ENCODE measurements at regions not wholly inside any gene's neighbourhood (a gene's known extent, or its start where the extent isn't known, plus 50 kb on each side); places are given as distances from the start of the nearest gene placed in this dataset.

DNA sequence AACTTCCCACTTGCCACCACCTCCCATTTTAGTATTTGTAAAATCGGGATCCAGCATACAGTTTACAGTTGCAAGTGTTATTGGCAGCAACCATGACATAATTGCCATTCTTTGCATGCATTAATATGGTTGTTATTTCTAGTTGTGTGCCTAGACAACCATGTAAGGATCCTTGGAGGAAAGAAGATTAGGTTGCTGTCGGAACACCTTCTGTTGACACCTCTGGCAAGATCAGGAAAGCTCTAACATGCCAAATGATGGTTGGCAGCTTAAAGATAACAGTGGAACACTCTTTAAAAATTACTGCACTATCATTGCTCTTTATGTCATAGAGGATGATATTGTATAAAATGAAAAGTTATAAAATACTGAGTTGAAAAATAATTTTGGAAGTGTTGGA, 313.5 kb upstream of the RARB start:
- Histone ChIP-seq H3K27ac (ENCODE audit: low read depth) (no peak overlapping the region), H4K20me1 (replicated peaks; ENCODE audit: insufficient read depth) (no peaks in the 10 kb centered on the region), H3K27me3 (ENCODE audit: insufficient read depth) (no peaks in the 10 kb centered on the region), H3K79me2 (replicated peaks; ENCODE audit: insufficient read depth) (no peaks in the 10 kb centered on the region), H3K4me3 (no peak overlapping the region), H3F3A (replicated peaks; ENCODE audit: low read depth) (no peaks in the 10 kb centered on the region), H3K36me3 (ENCODE audit: insufficient read depth) (no peaks in the 10 kb centered on the region), H3K9me2 (ENCODE audit: insufficient read depth) (peaks cover 18% of the 10 kb centered on the region), H3K4me2 (no peak overlapping the region), H3K4me1 (ENCODE audit: insufficient read depth) (no peaks in the 10 kb centered on the region), H2AFZ (no peak overlapping the region)
- Mint-ChIP-seq H3K27me3 (ENCODE audit: insufficient read depth, low read depth, poor library complexity) (no peaks in the 10 kb centered on the region), H3K36me3 (ENCODE audit: low read depth) (no peaks in the 10 kb centered on the region), H3K9me3 (no peaks in the 10 kb centered on the region), H3K4me3 (no peak overlapping the region), H3K4me1 (no peaks in the 10 kb centered on the region), H3K27ac (no peak overlapping the region)
- no peak for ATAC-seq
- no peak for DNase-seq (ENCODE audit: low spot score)
- TF ChIP-seq, protein P1, sequence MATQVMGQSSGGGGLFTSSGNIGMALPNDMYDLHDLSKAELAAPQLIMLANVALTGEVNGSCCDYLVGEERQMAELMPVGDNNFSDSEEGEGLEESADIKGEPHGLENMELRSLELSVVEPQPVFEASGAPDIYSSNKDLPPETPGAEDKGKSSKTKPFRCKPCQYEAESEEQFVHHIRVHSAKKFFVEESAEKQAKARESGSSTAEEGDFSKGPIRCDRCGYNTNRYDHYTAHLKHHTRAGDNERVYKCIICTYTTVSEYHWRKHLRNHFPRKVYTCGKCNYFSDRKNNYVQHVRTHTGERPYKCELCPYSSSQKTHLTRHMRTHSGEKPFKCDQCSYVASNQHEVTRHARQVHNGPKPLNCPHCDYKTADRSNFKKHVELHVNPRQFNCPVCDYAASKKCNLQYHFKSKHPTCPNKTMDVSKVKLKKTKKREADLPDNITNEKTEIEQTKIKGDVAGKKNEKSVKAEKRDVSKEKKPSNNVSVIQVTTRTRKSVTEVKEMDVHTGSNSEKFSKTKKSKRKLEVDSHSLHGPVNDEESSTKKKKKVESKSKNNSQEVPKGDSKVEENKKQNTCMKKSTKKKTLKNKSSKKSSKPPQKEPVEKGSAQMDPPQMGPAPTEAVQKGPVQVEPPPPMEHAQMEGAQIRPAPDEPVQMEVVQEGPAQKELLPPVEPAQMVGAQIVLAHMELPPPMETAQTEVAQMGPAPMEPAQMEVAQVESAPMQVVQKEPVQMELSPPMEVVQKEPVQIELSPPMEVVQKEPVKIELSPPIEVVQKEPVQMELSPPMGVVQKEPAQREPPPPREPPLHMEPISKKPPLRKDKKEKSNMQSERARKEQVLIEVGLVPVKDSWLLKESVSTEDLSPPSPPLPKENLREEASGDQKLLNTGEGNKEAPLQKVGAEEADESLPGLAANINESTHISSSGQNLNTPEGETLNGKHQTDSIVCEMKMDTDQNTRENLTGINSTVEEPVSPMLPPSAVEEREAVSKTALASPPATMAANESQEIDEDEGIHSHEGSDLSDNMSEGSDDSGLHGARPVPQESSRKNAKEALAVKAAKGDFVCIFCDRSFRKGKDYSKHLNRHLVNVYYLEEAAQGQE (IDR thresholded peaks at IDR 0.05; ENCODE audit: unreplicated experiment): no peak
- TF ChIP-seq STAT1 (IDR thresholded peaks at IDR 0.05; ENCODE audit: unreplicated experiment) (no peak), CREB1 (CRISPR knock-in tag; IDR thresholded peaks at IDR 0.05; ENCODE audit: low read depth) (no peak), ZNF462 (CRISPR knock-in tag; IDR thresholded peaks at IDR 0.05) (no peak), ZNF331 (CRISPR knock-in tag; IDR thresholded peaks at IDR 0.05; ENCODE audit: low read depth) (no peak), CTCF (conservative IDR thresholded peaks at IDR 0.05; ENCODE audit: low read depth in 2 of 2) (no peak), JUNB (IDR thresholded peaks at IDR 0.05; ENCODE audit: unreplicated experiment) (no peak), EZH2phosphoT487 (IDR thresholded peaks at IDR 0.05; ENCODE audit: unreplicated experiment) (no peak), ETS1 (IDR thresholded peaks at IDR 0.05) (no peak), EZH2 (IDR thresholded peaks at IDR 0.05; ENCODE audit: low read depth, unreplicated experiment) (no peak), ZNF114 (CRISPR knock-in tag; IDR thresholded peaks at IDR 0.05) (no peak), POLR2AphosphoS5 (IDR thresholded peaks at IDR 0.05; ENCODE audit: low read depth) (no peak), NANOG (IDR thresholded peaks at IDR 0.05; ENCODE audit: borderline replicate concordance) (no peak)
